ENCODE measurements at regions not wholly inside any gene's neighbourhood (a gene's known extent, or its start where the extent isn't known, plus 50 kb on each side); places are given as distances from the start of the nearest gene placed in this dataset.

- Histone ChIP-seq H3K27ac (ENCODE audit: low read length in 2 of 2) (no peak overlapping the region), H3K79me2 (ENCODE audit: control insufficient read depth, insufficient read depth, low read length) (no peaks in the 10 kb centered on the region), H3K27me3 (replicated peaks in 1 of 4; ENCODE audit: control extremely low read depth in 1 of 4, control insufficient read depth in 3 of 4, insufficient read depth in 4 of 4, low read length in 3 of 4) (no peaks in the 10 kb centered on the region), H3K4me2 (replicated peaks; ENCODE audit: low read depth, low read length, poor library complexity, severe bottlenecking) (no peak overlapping the region), H3K9me3 (ENCODE audit: control extremely low read depth in 1 of 3, control insufficient read depth in 2 of 3, insufficient read depth in 1 of 3, low read length in 2 of 3) (no peaks in the 10 kb centered on the region), H3K9ac (ENCODE audit: low read length) (no peak overlapping the region), H3K4me1 (ENCODE audit: control insufficient read depth in 2 of 2, insufficient read depth in 2 of 2, low read length in 2 of 2) (no peaks in the 10 kb centered on the region), H3K36me3 (replicated peaks in 1 of 2; ENCODE audit: control extremely low read depth in 1 of 2, control insufficient read depth in 1 of 2, extremely low read depth in 1 of 2, insufficient read depth in 2 of 2, low read length in 1 of 2) (no peaks in the 10 kb centered on the region), H2AFZ (ENCODE audit: insufficient read depth, low read depth, low read length, poor library complexity, severe bottlenecking) (no peak overlapping the region), H4K20me1 (ENCODE audit: control insufficient read depth, insufficient read depth, low read length, poor library complexity, severe bottlenecking) (no peaks in the 10 kb centered on the region), H3K4me3 (ENCODE audit: control extremely low read depth in 1 of 5, extremely low read depth in 1 of 5, insufficient read depth in 1 of 5, low read depth in 2 of 5, low read length in 4 of 5) (no peak overlapping the region)
- POLR2A ChIA-PET, result no interaction called here
- Mint-ChIP-seq H3K9me3 (ENCODE audit: insufficient read depth) (no peaks in the 10 kb centered on the region), H3K4me3 (no peak overlapping the region), H3K4me1 (no peaks in the 10 kb centered on the region), H3K27ac (no peak overlapping the region), H3K27me3 (no peaks in the 10 kb centered on the region)
- WGBS (ENCODE audit: insufficient coverage), result 100% methylated on average over 2 of the region's 5 CpGs
- intact Hi-C loops (cut with micrococcal nuclease), result no loop called here
- no peak for TF ChIP-seq CTCF (IDR thresholded peaks at IDR 0.05)
- no peak for TF ChIP-seq EZH2 (IDR thresholded peaks at IDR 0.05; ENCODE audit: borderline replicate concordance, insufficient read depth, low read depth, low read length, poor library complexity, severe bottlenecking)
- no peak for ATAC-seq (ENCODE audit: low read depth)
- CTCF ChIA-PET, result no interaction called here
- no peak for DNase-seq
Observed at GRCh38 chr5:4980201-4980600, 159.9 kb upstream of the ADAMTS16 start.

GRCh38 chr5:4981608-4982007 lies 158.5 kb upstream of the ADAMTS16 start:
- Mint-ChIP-seq H3K4me3 (no peak overlapping the region), H3K27ac (no peak overlapping the region), H3K9me3 (ENCODE audit: insufficient read depth) (no peaks in the 10 kb centered on the region), H3K4me1 (no peaks in the 10 kb centered on the region), H3K27me3 (no peaks in the 10 kb centered on the region)
- Histone ChIP-seq H3K9me3 (ENCODE audit: control extremely low read depth in 1 of 3, control insufficient read depth in 2 of 3, insufficient read depth in 1 of 3, low read length in 2 of 3) (no peaks in the 10 kb centered on the region), H3K27ac (ENCODE audit: low read length in 2 of 2) (no peak overlapping the region), H3K36me3 (replicated peaks in 1 of 2; ENCODE audit: control extremely low read depth in 1 of 2, control insufficient read depth in 1 of 2, extremely low read depth in 1 of 2, insufficient read depth in 2 of 2, low read length in 1 of 2) (no peaks in the 10 kb centered on the region), H3K4me1 (ENCODE audit: control insufficient read depth in 2 of 2, insufficient read depth in 2 of 2, low read length in 2 of 2) (no peaks in the 10 kb centered on the region), H3K4me3 (ENCODE audit: control extremely low read depth in 1 of 5, extremely low read depth in 1 of 5, insufficient read depth in 1 of 5, low read depth in 2 of 5, low read length in 4 of 5) (no peak overlapping the region), H3K79me2 (ENCODE audit: control insufficient read depth, insufficient read depth, low read length) (no peaks in the 10 kb centered on the region), H3K9ac (ENCODE audit: low read length) (no peak overlapping the region), H4K20me1 (ENCODE audit: control insufficient read depth, insufficient read depth, low read length, poor library complexity, severe bottlenecking) (no peaks in the 10 kb centered on the region), H3K27me3 (replicated peaks in 1 of 4; ENCODE audit: control extremely low read depth in 1 of 4, control insufficient read depth in 3 of 4, insufficient read depth in 4 of 4, low read length in 3 of 4) (no peaks in the 10 kb centered on the region), H2AFZ (ENCODE audit: insufficient read depth, low read depth, low read length, poor library complexity, severe bottlenecking) (no peak overlapping the region), H3K4me2 (replicated peaks; ENCODE audit: low read depth, low read length, poor library complexity, severe bottlenecking) (no peak overlapping the region)
- ChIA-PET POLR2A (no interaction called here), CTCF (no interaction called here)
- no peak for TF ChIP-seq EZH2 (IDR thresholded peaks at IDR 0.05; ENCODE audit: borderline replicate concordance, insufficient read depth, low read depth, low read length, poor library complexity, severe bottlenecking)
- no peak for TF ChIP-seq CTCF (IDR thresholded peaks at IDR 0.05)
- intact Hi-C loops (cut with micrococcal nuclease), result no loop called here
- no CpG with 5 or more reads among the region's 3 CpGs for WGBS (ENCODE audit: insufficient coverage)
- ATAC-seq (ENCODE audit: low read depth) (no peak), DNase-seq (no peak)
